ENCODE measurements at regions not wholly inside any gene's neighbourhood (a gene's known extent, or its start where the extent isn't known, plus 50 kb on each side); places are given as distances from the start of the nearest gene placed in this dataset.
"Not testable (repeated sequence)": the region's sequence is repeated elsewhere in the genome, so short reads cannot be mapped to it uniquely, and the experiment has no call there.

DNA sequence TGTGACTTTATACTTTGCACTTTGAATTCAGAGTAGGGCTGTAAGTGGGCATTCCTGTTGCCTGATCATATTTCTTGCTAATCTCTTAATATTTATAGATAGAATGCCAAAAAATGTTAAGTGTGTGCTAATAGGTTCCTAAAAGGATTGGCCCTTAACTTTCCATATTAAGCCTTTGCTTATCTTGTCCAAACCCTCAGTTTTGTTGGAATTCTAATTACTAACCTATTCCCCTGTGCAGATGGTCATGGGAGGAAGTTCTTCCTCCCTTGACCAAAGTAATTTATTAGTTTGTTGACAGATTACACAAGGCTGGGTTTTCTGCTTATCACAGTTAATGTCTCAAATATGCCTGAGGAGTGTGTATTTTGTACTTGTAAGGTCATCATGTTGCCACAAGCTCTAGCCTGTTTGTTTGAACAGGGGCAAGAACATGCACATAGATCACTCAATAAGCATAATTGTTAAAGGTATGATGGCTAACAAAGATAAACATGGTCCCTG lies 541.1 kb upstream of the SPRY2 start:
- no peaks in the 10 kb centered on the region for H3K4me1 ChIP-seq (ENCODE audit: control insufficient read depth, insufficient read depth, low read length)
- H3K27ac ChIP-seq (ENCODE audit: low read depth, low read length) = no peak overlapping the region
- H3K27me3 ChIP-seq (ENCODE audit: control insufficient read depth, insufficient read depth, low read length) = no peaks in the 10 kb centered on the region
- no peaks in the 10 kb centered on the region for H3K9me3 ChIP-seq (ENCODE audit: control insufficient read depth, insufficient read depth, low read length)
- no peak for DNase-seq (ENCODE audit: low read depth in 4 of 6, low spot score in 6 of 6)
- no peaks in the 10 kb centered on the region for H3K36me3 ChIP-seq (ENCODE audit: control insufficient read depth, insufficient read depth, low read length)
- H3K4me3 ChIP-seq (ENCODE audit: low read depth, low read length) = no peak overlapping the region

DNA sequence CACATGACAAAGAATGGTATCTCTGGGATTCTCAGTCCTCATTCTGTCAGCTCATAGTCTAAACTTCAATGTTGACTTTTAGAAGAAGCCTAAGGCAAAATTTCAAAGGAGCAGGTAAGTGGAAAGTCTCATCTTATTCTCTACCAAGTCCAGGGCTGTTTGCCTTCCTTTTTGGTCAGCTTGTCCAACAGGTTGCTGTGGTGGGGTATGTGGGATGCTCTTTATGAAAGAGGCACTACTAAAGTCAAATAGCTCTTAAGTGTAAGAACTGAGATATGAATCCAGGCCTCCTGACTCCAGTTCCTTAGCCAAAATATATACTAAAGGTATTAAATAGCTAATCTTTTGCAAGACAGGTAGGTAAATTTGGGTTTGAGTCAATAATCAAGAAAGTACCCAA lies 540.6 kb upstream of the SPRY2 start:
- Histone ChIP-seq H3K27me3 (ENCODE audit: control insufficient read depth, insufficient read depth, low read length) (no peaks in the 10 kb centered on the region), H3K4me1 (ENCODE audit: control insufficient read depth, insufficient read depth, low read length) (no peaks in the 10 kb centered on the region), H3K36me3 (ENCODE audit: control insufficient read depth, insufficient read depth, low read length) (no peaks in the 10 kb centered on the region), H3K4me3 (ENCODE audit: low read depth, low read length) (no peak overlapping the region), H3K27ac (ENCODE audit: low read depth, low read length) (no peak overlapping the region), H3K9me3 (ENCODE audit: control insufficient read depth, insufficient read depth, low read length) (no peaks in the 10 kb centered on the region)
- DNase-seq (ENCODE audit: low read depth in 4 of 6, low spot score in 6 of 6) = no peak

DNA sequence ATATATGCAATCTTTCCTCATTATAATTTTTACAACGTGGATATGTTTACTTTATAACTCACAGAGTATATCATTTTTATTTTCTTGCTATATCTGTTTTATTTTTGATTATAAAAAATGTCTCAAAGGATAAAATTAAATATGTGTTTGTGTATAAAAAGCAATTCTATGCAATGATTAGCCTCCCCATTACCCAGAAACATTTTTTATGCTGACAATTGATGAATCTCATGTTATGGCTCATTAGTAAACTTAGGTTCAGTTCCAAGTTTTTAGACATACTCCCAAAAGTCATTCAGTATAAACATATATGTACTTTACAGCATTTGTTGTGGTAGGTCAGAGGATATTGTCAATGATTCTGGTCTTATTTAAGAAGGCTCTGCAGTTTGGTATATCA lies 540.1 kb upstream of the SPRY2 start:
- DNase-seq (ENCODE audit: low read depth in 4 of 6, low spot score in 6 of 6) = no peak
- no peak overlapping the region for H3K4me3 ChIP-seq (ENCODE audit: low read depth, low read length)
- no peaks in the 10 kb centered on the region for H3K9me3 ChIP-seq (ENCODE audit: control insufficient read depth, insufficient read depth, low read length)
- H3K36me3 ChIP-seq (ENCODE audit: control insufficient read depth, insufficient read depth, low read length) = no peaks in the 10 kb centered on the region
- no peak overlapping the region for H3K27ac ChIP-seq (ENCODE audit: low read depth, low read length)
- no CpG with 5 or more reads among the region's 1 CpG for WGBS (ENCODE audit: insufficient coverage)
- H3K27me3 ChIP-seq (ENCODE audit: control insufficient read depth, insufficient read depth, low read length) = no peaks in the 10 kb centered on the region
- H3K4me1 ChIP-seq (ENCODE audit: control insufficient read depth, insufficient read depth, low read length) = no peaks in the 10 kb centered on the region

DNA sequence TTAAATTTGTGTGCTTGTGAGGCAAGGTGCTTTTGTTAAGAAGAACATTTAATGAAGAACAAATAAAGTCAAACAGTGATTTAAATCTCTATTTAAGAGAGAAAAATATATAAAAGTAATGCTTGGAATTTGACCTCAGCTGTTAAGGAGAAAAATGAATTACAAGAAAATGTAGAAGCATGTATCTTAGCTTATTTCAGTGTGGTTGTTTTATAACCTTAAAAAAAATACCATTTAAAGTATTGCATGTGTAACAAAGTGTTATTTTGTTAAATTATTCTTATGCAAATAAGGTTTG lies 537.0 kb upstream of the SPRY2 start:
- DNase-seq (ENCODE audit: low read depth in 4 of 6, low spot score in 6 of 6) = no peak
- no peak overlapping the region for H3K27ac ChIP-seq (ENCODE audit: low read depth, low read length)

DNA sequence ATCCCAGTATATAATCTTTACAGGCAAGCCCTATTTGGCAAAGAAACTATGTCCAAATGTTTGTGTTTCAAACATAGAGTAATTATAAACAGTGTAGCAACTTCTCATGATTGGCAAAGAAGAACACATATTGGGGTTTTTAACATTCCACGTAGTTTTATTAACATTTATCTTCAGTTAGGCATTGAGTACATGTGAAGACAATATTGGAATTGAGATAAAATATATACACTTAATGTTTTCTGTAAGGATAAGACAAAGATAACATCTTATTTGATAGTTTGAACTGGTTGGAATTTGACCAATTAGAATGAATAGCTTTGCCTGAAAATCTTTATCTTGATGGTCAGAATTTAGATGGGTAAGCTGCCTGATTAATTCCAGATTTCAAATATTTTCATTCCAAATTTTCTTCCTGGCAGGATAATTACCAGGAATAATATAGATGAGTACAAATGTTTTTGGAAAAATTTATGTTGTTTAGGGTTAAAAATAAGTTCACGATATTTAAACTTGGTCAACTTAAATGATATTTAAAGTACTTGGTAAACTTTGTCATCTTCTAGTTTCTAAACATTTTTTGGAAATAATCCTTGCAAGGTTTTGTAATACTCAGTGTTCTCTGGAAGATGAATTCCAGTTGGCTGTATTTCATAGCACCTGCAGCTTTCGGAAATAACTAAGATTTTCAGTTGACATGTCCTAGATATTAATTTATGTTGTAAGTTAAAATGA lies 536.5 kb upstream of the SPRY2 start:
- H3K4me1 ChIP-seq (ENCODE audit: control insufficient read depth, insufficient read depth, low read length) = no peaks in the 10 kb centered on the region
- WGBS (ENCODE audit: insufficient coverage) = no CpG with 5 or more reads among the region's 3 CpGs
- no peak overlapping the region for H3K4me3 ChIP-seq (ENCODE audit: low read depth, low read length)
- no peaks in the 10 kb centered on the region for H3K9me3 ChIP-seq (ENCODE audit: control insufficient read depth, insufficient read depth, low read length)
- no peaks in the 10 kb centered on the region for H3K27me3 ChIP-seq (ENCODE audit: control insufficient read depth, insufficient read depth, low read length)
- H3K27ac ChIP-seq (ENCODE audit: low read depth, low read length) = no peak overlapping the region
- H3K36me3 ChIP-seq (ENCODE audit: control insufficient read depth, insufficient read depth, low read length) = no peaks in the 10 kb centered on the region
- DNase-seq (ENCODE audit: low read depth in 4 of 6, low spot score in 6 of 6) = no peak

More for the DNA sequence above, 537.0 kb upstream of the SPRY2 start:
- H3K4me3 ChIP-seq (ENCODE audit: low read depth, low read length) = no peak overlapping the region
- no peaks in the 10 kb centered on the region for H3K36me3 ChIP-seq (ENCODE audit: control insufficient read depth, insufficient read depth, low read length)
- H3K9me3 ChIP-seq (ENCODE audit: control insufficient read depth, insufficient read depth, low read length) = no peaks in the 10 kb centered on the region
- no peaks in the 10 kb centered on the region for H3K27me3 ChIP-seq (ENCODE audit: control insufficient read depth, insufficient read depth, low read length)
- no peaks in the 10 kb centered on the region for H3K4me1 ChIP-seq (ENCODE audit: control insufficient read depth, insufficient read depth, low read length)

DNA sequence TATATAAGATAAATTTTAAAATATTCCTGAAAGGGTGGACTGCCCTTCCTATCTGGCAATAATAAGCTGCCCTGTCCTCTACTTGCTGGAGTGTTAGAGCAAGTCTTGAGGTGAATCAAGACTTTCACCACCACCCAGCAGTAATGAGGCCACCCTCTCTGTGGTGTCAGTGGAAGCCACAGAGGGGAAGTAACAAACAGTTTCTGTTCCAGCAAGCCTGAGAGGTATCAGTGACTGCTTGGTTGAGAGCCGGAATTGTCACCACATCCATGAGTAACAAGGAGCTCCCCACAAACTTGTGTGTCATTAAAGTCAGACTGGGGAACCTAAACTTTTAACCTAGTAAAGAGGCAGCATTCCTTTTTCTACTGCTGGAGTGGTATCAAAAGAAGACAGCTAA lies 532.7 kb upstream of the SPRY2 start:
- H3K27me3 ChIP-seq (ENCODE audit: control insufficient read depth, insufficient read depth, low read length) = no peaks in the 10 kb centered on the region
- H3K27ac ChIP-seq (ENCODE audit: low read depth, low read length) = no peak overlapping the region
- no peaks in the 10 kb centered on the region for H3K4me1 ChIP-seq (ENCODE audit: control insufficient read depth, insufficient read depth, low read length)
- no CpG with 5 or more reads among the region's 1 CpG for WGBS (ENCODE audit: insufficient coverage)
- no peaks in the 10 kb centered on the region for H3K36me3 ChIP-seq (ENCODE audit: control insufficient read depth, insufficient read depth, low read length)
- no peaks in the 10 kb centered on the region for H3K9me3 ChIP-seq (ENCODE audit: control insufficient read depth, insufficient read depth, low read length)
- no peak overlapping the region for H3K4me3 ChIP-seq (ENCODE audit: low read depth, low read length)
- no peak for DNase-seq (ENCODE audit: low read depth in 4 of 6, low spot score in 6 of 6)

DNA sequence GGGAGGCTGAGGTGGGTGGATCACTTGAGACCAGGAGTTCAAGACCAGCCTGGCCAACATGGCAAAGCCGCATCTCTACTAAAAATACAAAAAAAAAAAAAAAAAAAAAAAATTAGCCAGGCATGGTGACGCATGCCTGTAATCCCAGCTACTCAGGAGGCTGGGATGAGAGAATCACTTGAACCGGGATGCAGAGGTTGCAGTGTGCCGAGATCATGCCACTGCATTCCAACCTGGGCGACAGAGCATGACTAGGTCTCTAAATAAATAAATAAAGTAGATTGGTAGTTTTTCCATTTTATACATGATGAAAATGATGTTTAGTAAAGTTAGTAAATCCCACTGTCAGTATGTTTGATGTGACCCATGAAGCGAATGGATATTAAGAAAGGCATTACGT lies 531.0 kb upstream of the SPRY2 start:
- not testable (repeated sequence) for H3K9me3 ChIP-seq (ENCODE audit: control insufficient read depth, insufficient read depth, low read length); H3K4me1 ChIP-seq (ENCODE audit: control insufficient read depth, insufficient read depth, low read length); H3K27me3 ChIP-seq (ENCODE audit: control insufficient read depth, insufficient read depth, low read length); H3K36me3 ChIP-seq (ENCODE audit: control insufficient read depth, insufficient read depth, low read length); H3K27ac ChIP-seq (ENCODE audit: low read depth, low read length); DNase-seq (ENCODE audit: low read depth in 4 of 6, low spot score in 6 of 6); H3K4me3 ChIP-seq (ENCODE audit: low read depth, low read length)
- 94% methylated on average over 2 of the region's 7 CpGs for WGBS (ENCODE audit: insufficient coverage)

DNA sequence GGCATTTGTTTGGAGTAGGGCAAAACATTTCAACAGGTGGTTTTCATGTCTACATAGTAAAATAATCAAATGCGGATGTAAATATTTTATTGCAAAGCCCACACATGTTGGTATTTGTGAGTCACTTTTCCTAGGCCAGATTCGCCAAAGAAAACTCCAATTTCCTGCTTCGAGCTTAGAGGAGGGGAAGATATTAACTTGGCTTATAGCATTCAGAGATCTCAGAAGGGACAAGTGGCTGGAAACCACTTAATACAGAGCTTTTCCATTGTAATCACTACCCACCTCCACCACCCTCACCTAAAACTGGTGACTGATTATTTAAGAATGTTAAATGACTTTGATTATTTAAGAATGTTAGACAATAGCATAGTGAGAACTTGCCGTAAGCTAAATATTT lies 530.6 kb upstream of the SPRY2 start:
- Histone ChIP-seq H3K36me3 (ENCODE audit: control insufficient read depth, insufficient read depth, low read length) (no peaks in the 10 kb centered on the region), H3K9me3 (ENCODE audit: control insufficient read depth, insufficient read depth, low read length) (no peaks in the 10 kb centered on the region), H3K4me3 (ENCODE audit: low read depth, low read length) (no peak overlapping the region), H3K4me1 (ENCODE audit: control insufficient read depth, insufficient read depth, low read length) (no peaks in the 10 kb centered on the region), H3K27ac (ENCODE audit: low read depth, low read length) (no peak overlapping the region), H3K27me3 (ENCODE audit: control insufficient read depth, insufficient read depth, low read length) (no peaks in the 10 kb centered on the region)
- DNase-seq (ENCODE audit: low read depth in 4 of 6, low spot score in 6 of 6) = no peak
- WGBS (ENCODE audit: insufficient coverage) = no CpG with 5 or more reads among the region's 4 CpGs

DNA sequence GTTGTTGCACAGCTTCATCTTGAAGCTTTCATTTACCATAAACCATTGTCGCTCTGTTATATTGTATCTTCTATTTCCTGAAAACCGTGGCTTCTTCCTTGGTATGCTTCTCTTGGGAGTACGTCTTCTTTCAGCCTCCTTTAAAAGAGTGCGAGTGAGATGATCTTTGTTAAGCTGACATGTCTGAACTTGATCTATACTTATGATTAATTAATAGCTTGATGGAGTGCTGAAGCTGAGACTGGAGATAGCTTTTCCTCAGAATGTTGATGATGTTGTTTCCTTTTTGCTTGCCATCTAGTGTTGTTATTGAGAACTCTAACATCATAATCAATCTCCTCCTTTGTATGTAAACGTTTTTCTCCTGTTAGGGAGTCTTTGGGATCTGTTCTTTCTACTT lies 529.3 kb upstream of the SPRY2 start:
- H3K36me3 ChIP-seq (ENCODE audit: control insufficient read depth, insufficient read depth, low read length) = no peaks in the 10 kb centered on the region
- no peak overlapping the region for H3K27ac ChIP-seq (ENCODE audit: low read depth, low read length)
- H3K27me3 ChIP-seq (ENCODE audit: control insufficient read depth, insufficient read depth, low read length) = no peaks in the 10 kb centered on the region
- no peak overlapping the region for H3K4me3 ChIP-seq (ENCODE audit: low read depth, low read length)
- H3K9me3 ChIP-seq (ENCODE audit: control insufficient read depth, insufficient read depth, low read length) = no peaks in the 10 kb centered on the region
- H3K4me1 ChIP-seq (ENCODE audit: control insufficient read depth, insufficient read depth, low read length) = no peaks in the 10 kb centered on the region
- WGBS (ENCODE audit: insufficient coverage) = no CpG with 5 or more reads among the region's 5 CpGs
- DNase-seq (ENCODE audit: low read depth in 4 of 6, low spot score in 6 of 6) = no peak

DNA sequence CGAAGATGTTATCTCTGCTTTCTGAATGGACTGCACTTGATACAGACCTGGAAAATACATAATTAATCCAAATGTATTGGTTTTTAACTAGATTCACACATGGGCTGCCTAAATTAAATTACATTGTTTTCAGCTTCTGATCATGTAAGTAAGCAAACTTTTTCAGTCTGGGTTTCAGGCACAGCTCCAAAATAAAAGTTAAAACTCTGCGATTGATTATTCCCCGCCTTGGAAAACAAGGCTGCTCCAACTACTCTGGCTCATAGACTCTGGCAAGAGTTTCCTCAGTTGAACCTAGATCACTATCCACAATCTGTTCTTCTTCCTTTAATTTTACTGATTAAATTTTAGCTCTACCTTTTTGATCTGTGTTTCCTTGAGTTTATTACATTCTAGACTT lies 526.0 kb upstream of the SPRY2 start:
- H3K4me3 ChIP-seq (ENCODE audit: low read depth, low read length) = no peak overlapping the region
- no peaks in the 10 kb centered on the region for H3K4me1 ChIP-seq (ENCODE audit: control insufficient read depth, insufficient read depth, low read length)
- no peaks in the 10 kb centered on the region for H3K36me3 ChIP-seq (ENCODE audit: control insufficient read depth, insufficient read depth, low read length)
- no peaks in the 10 kb centered on the region for H3K9me3 ChIP-seq (ENCODE audit: control insufficient read depth, insufficient read depth, low read length)
- WGBS (ENCODE audit: insufficient coverage) = 100% methylated on average over 2 of the region's 3 CpGs
- DNase-seq (ENCODE audit: low read depth in 4 of 6, low spot score in 6 of 6) = no peak
- H3K27me3 ChIP-seq (ENCODE audit: control insufficient read depth, insufficient read depth, low read length) = no peaks in the 10 kb centered on the region
- H3K27ac ChIP-seq (ENCODE audit: low read depth, low read length) = no peak overlapping the region
